RWPE1 (cell line): ENCODE measurements at regions not wholly inside any gene's neighbourhood (a gene's known extent, or its start where the extent isn't known, plus 50 kb on each side); places are given as distances from the start of the nearest gene placed in this dataset.

Experiments used
- CTCF ChIA-PET: fragments of 350-600 bp; sonication (Branson Sonifier 250); formaldehyde crosslinking; extraction: SDS; loops from one replicate; lab custom pipeline; 2021; lab: Yijun Ruan, JAX
- POLR2A ChIA-PET: fragments of 400-600 bp; formaldehyde crosslinking; extraction: SDS; loops from one replicate; lab custom pipeline; 2020; ENCODE audit warnings: antibody characterized with exemption; ENCODE audit not compliant: low non-redundant PET; lab: Yijun Ruan, JAX
- DNase-seq: peaks from one replicate; pipeline ENCODE4 v3.0.0; 2012; ENCODE audit warnings: low spot score
- H3K27ac ChIP-seq: fragments of 450-650 bp; 2 replicates; pipeline ENCODE4 v1.5.1; 2017
- CTCF ChIP-seq: fragments of 450-650 bp; conservative IDR thresholded peaks from 2 replicates; pipeline ENCODE4 v1.5.1; 2017; ENCODE audit warnings: low read depth, mild to moderate bottlenecking

- TF ChIP-seq CTCF: no peak
- POLR2A ChIA-PET: no interaction called here
- no peak for DNase-seq
- H3K27ac ChIP-seq: no peak overlapping the region
- CTCF ChIA-PET: interaction anchor here (0.7 kb wide), 1 partner anchor 70 kb away, joined by 3 read pairs; no protein-coding TSS in a partner anchor
These were observed 248.1 kb upstream of the FMN2 start for GRCh38 chr1:239843541-239843940.

DNA sequence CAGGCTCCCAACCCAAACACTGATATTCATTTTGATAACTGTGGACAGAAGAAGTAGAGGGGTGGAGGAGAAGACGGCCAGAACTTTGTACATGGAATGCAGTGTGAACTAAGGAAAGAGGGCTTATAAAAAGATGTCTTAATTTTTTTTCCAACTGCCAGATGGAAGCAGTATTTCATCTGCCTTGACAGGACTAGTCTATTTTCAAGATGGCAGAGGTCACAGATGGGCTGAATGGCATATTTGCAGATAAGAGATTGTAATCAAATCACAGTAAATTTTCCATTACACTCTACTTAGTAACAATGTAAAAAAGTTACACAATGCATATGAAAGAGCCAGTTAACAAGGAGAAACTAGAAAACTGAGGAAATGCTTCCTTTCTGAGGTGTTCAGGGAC, 246.8 kb upstream of the FMN2 start:
- ChIA-PET POLR2A (no interaction called here), CTCF (no interaction called here)
- no peak for DNase-seq
- TF ChIP-seq CTCF: no peak
- H3K27ac ChIP-seq: no peak overlapping the region

DNA sequence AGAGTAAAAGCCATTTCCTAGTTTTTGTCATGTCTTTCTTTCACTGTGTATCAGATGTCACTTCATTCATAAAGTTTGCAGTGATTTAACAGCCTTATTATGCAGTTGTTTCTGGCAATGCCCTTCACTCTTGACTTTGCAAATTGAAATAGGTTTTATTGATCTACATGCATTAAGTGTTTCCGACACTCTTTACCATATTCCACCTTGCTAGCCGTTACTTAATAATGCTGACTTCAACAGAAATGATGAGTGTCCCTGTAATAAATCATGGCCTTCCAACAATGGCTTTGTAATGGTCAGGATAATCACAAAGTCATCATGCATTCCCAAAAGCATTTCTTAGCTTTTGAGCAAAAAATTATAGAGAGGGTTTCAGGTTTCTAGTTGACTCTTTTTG, 236.8 kb upstream of the FMN2 start:
- no peak for DNase-seq
- TF ChIP-seq CTCF: no peak
- H3K27ac ChIP-seq: no peak overlapping the region
- CTCF ChIA-PET: no interaction called here
- POLR2A ChIA-PET: no interaction called here

- no peak for TF ChIP-seq CTCF
- ChIA-PET CTCF (no interaction called here), POLR2A (no interaction called here)
- no peak overlapping the region for H3K27ac ChIP-seq
- no peak for DNase-seq
These were observed 235.6 kb upstream of the FMN2 start for GRCh38 chr1:239856067-239856466.

- no peak overlapping the region for H3K27ac ChIP-seq
- CTCF ChIA-PET: no interaction called here
- POLR2A ChIA-PET: no interaction called here
- DNase-seq: no peak
- no peak for TF ChIP-seq CTCF
These were observed 234.8 kb upstream of the FMN2 start for GRCh38 chr1:239856924-239857323.

- no peak overlapping the region for H3K27ac ChIP-seq
- ChIA-PET CTCF (no interaction called here), POLR2A (no interaction called here)
- TF ChIP-seq CTCF: no peak
- peak; percentile 59 for DNase-seq
These were observed 233.6 kb upstream of the FMN2 start for GRCh38 chr1:239858057-239858456.

DNA sequence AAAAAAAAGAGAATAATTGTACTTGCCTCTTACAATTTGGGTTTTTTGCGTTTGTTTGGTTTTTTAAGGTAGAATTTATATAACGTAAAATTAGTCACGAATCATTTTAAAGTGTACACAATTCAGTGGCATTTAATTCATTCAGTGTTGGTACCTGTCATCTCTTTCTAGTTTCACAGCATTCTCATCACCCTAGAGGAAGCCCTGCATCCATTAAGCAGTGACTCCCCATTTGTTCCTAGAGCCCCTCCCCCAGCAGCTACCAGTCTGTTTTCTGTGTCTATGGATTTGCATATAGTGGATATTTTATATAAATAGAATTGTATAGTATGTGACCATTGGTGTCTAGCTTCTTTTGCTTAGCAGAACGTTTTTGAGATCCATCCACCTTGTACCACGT, 233.2 kb upstream of the FMN2 start:
- TF ChIP-seq CTCF: no peak
- DNase-seq: no peak
- POLR2A ChIA-PET: no interaction called here
- CTCF ChIA-PET: no interaction called here
- no peak overlapping the region for H3K27ac ChIP-seq
